ENCODE measurements at regions not wholly inside any gene's neighbourhood (a gene's known extent, or its start where the extent isn't known, plus 50 kb on each side); places are given as distances from the start of the nearest gene placed in this dataset.

- 32% methylated on average over 2 of the region's 2 CpGs for WGBS (ENCODE audit: low lambda C conversion rate)
- H3K4me3 ChIP-seq (ENCODE audit: low read depth in 2 of 2, low read length in 1 of 2) = no peak overlapping the region
- H3K4me2 ChIP-seq = no peak overlapping the region
- H3K79me2 ChIP-seq (ENCODE audit: insufficient read depth) = no peaks in the 10 kb centered on the region
- ChIA-PET POLR2A (no interaction called here), CTCF (no interaction called here)
- no peak overlapping the region for H2AFZ ChIP-seq (ENCODE audit: low read depth)
- no peak for DNase-seq
- no peaks in the 10 kb centered on the region for H3K9me2 ChIP-seq
- no peak for TF ChIP-seq ZBTB33 (IDR thresholded peaks at IDR 0.05; ENCODE audit: borderline replicate concordance, low read depth)
- no peak for TF ChIP-seq TEAD4 (IDR thresholded peaks at IDR 0.05; ENCODE audit: borderline replicate concordance, insufficient read depth)
- TF ChIP-seq GATA2 (CRISPR knock-in tag; IDR thresholded peaks at IDR 0.05) = no peak
- TF ChIP-seq SIN3A (IDR thresholded peaks at IDR 0.05; ENCODE audit: borderline replicate concordance, low read depth, low read length) = no peak
- no peak for TF ChIP-seq TAF1 (IDR thresholded peaks at IDR 0.05; ENCODE audit: borderline replicate concordance, low read depth, low read length)
- TF ChIP-seq FOXJ3 (CRISPR knock-in tag; IDR thresholded peaks at IDR 0.05) = no peak
- TF ChIP-seq USF2 (IDR thresholded peaks at IDR 0.05; ENCODE audit: borderline replicate concordance, low read depth, low read length) = no peak
- TF ChIP-seq FOXM1 (IDR thresholded peaks at IDR 0.05; ENCODE audit: low read depth) = no peak
- TF ChIP-seq POLR2AphosphoS5 (IDR thresholded peaks at IDR 0.05; ENCODE audit: low read depth, low read length) = no peak
- no peak for TF ChIP-seq CTCF (IDR thresholded peaks at IDR 0.05)
- TF ChIP-seq, protein P1, sequence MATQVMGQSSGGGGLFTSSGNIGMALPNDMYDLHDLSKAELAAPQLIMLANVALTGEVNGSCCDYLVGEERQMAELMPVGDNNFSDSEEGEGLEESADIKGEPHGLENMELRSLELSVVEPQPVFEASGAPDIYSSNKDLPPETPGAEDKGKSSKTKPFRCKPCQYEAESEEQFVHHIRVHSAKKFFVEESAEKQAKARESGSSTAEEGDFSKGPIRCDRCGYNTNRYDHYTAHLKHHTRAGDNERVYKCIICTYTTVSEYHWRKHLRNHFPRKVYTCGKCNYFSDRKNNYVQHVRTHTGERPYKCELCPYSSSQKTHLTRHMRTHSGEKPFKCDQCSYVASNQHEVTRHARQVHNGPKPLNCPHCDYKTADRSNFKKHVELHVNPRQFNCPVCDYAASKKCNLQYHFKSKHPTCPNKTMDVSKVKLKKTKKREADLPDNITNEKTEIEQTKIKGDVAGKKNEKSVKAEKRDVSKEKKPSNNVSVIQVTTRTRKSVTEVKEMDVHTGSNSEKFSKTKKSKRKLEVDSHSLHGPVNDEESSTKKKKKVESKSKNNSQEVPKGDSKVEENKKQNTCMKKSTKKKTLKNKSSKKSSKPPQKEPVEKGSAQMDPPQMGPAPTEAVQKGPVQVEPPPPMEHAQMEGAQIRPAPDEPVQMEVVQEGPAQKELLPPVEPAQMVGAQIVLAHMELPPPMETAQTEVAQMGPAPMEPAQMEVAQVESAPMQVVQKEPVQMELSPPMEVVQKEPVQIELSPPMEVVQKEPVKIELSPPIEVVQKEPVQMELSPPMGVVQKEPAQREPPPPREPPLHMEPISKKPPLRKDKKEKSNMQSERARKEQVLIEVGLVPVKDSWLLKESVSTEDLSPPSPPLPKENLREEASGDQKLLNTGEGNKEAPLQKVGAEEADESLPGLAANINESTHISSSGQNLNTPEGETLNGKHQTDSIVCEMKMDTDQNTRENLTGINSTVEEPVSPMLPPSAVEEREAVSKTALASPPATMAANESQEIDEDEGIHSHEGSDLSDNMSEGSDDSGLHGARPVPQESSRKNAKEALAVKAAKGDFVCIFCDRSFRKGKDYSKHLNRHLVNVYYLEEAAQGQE (IDR thresholded peaks at IDR 0.05; ENCODE audit: low read depth, low read length) = no peak
- TF ChIP-seq NFIC (IDR thresholded peaks at IDR 0.05; ENCODE audit: borderline replicate concordance) = no peak
- TF ChIP-seq SMC3 (IDR thresholded peaks at IDR 0.05; ENCODE audit: low read depth, low read length) = no peak
- no peak for TF ChIP-seq RAD21 (IDR thresholded peaks at IDR 0.05; ENCODE audit: low read length)
- no peak for TF ChIP-seq USF1 (IDR thresholded peaks at IDR 0.05; ENCODE audit: borderline replicate concordance, low read depth)
- no peak for TF ChIP-seq YY1 (IDR thresholded peaks at IDR 0.05; ENCODE audit: low read depth)
- no peak for TF ChIP-seq RCOR1 (IDR thresholded peaks at IDR 0.05; ENCODE audit: low read length)
- no peak for TF ChIP-seq ELF1 (IDR thresholded peaks at IDR 0.05)
- H3K27ac ChIP-seq (ENCODE audit: low read depth in 2 of 2, low read length in 1 of 2) = no peak overlapping the region
- no peaks in the 10 kb centered on the region for H3K27me3 ChIP-seq (ENCODE audit: insufficient read depth)
- no peaks in the 10 kb centered on the region for H4K20me1 ChIP-seq (ENCODE audit: insufficient read depth)
- no peaks in the 10 kb centered on the region for H3K9me3 ChIP-seq
- H3F3A ChIP-seq (replicated peaks; ENCODE audit: insufficient read depth) = no peaks in the 10 kb centered on the region
- H3K4me1 ChIP-seq (ENCODE audit: control insufficient read depth in 1 of 2, insufficient read depth in 2 of 2, low read depth in 1 of 2, low read length in 1 of 2) = no peaks in the 10 kb centered on the region
- H3K36me3 ChIP-seq (replicated peaks in 1 of 2; ENCODE audit: control insufficient read depth in 1 of 2, insufficient read depth in 2 of 2, low read length in 1 of 2) = no peaks in the 10 kb centered on the region
- H3K9ac ChIP-seq = no peak overlapping the region
Observed at GRCh38 chr11:90364527-90364926, 141.7 kb upstream of the CHORDC1 start.

Data from SK-N-SH (cell line).